Jurkat, Clone E6-1 (cell line): ENCODE measurements at regions not wholly inside any gene's neighbourhood (a gene's known extent, or its start where the extent isn't known, plus 50 kb on each side); places are given as distances from the start of the nearest gene placed in this dataset.

Experiments
- DNase-seq: peaks from one replicate; pipeline ENCODE4 v3.0.0-alpha.2; 2011; ENCODE audit warnings: low read depth, low spot score
- H3K4me3 ChIP-seq: 2 replicates; pipeline ENCODE4 v1.5.1; 2011; ENCODE audit warnings: mild to moderate bottlenecking, low read length, control low read depth, moderate library complexity

DNA sequence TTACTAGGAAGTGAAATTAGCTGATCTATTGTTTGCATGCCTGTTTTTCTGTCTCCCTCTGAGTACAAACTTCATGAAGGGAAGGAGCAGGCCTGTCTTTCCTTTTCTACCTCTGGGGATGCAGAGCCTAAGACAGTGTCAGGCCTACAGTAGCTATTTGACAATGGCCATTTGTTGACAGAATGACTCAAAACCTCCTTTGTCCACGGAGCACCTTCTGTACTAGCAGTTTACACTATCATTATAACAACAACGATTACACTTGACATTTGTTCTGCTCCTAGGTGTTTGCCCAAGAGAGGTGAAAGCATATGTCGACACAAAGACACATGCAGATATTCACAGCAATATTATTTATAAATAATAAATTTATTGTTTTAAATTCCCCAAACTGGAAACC lies 132.3 kb upstream of the IRX3 start:
- DNase-seq: no peak
- H3K4me3 ChIP-seq: no peak overlapping the region

DNA sequence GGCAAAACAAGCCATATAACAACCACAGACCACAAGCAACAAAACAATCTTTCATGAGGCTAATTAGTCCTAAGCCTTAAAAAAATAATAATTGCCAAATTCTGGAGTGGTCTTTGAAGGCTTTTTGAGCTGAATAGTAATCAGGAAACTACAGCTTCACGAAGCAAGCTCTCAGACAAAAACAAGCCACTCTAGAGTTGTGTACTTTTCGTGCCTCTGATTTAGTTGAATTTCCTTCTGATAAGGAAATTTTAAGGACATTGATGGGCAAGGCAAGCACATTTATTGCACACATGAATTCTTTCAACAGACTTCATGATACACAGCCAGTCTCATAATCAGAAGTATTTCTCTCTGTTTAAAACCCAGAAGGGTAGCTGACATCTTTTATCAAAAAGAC lies 130.8 kb upstream of the IRX3 start:
- DNase-seq: no peak

DNA sequence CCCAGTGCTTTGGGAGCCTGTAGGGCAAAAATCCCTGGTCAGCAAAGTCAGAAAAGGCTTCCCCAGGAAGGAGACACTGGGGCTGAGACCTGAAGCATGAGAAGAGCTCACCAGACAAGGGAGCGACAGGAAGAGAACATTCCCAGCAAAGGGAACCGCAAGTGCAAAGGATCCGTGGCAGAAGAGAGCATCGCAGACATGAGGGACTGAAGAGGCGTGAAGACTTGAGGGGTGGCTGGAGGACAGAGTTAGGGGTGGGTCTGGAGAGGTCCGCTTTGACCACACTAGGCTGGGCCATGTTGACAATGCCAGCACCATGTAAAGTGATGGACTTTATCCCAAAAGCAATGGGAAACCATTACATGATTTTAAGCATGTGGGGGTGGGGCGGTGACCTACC lies 128.1 kb upstream of the IRX3 start:
- DNase-seq: no peak
- H3K4me3 ChIP-seq: no peak overlapping the region

More for the DNA sequence above, 130.8 kb upstream of the IRX3 start:
- H3K4me3 ChIP-seq: no peak overlapping the region

DNA sequence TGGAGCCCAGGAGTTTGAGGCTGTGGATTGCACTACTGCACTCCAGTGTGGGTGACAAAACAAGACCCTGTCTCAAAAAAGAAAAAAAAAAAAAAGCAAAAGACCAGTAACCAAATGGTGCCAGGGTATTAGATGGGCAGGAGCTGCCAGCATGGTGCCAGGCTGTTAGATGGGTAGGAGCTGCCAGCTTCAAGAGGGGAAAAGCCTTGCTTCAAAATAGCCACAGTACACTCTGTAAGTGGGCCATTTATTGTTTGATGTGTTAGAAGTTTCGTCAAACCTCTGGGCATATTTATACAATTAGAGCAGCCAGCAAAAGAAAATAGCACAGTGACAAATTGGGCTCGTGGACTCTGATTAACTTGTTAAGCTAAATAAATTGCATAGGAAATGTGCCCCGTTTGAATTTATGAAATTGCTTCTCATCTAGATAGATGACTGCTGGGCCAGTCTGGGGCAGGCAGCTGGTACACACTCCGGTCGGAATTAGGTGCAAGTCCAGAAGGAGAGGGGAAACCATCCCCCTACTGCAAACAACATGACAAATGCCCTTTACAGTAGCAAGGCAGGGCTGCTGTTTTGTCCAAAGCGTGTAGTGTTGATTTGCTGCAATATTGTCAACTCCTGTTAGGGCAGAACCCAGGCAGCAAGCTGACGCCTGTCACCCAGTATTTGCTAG lies 126.3 kb upstream of the IRX3 start:
- DNase-seq: no peak
- no peak overlapping the region for H3K4me3 ChIP-seq

DNA sequence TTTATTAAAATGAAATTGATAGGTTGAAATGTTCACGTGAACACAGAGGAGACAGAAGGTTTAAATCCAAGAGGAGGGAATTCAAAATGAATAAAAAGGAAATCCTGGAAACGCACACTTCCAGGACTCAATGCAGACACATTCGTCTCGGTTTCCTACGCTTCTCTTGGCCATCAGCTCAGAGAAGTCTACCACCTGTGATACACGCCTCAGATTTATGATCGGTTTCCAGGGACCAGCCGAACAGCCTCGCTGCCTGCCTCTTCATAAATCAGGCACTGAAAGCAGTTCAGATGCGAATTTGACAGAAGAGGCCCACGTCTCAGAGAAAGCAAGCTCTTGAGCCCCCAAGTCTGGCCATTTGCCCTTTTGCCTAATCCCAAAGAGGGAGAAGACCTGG lies 125.5 kb upstream of the IRX3 start:
- DNase-seq: no peak

DNA sequence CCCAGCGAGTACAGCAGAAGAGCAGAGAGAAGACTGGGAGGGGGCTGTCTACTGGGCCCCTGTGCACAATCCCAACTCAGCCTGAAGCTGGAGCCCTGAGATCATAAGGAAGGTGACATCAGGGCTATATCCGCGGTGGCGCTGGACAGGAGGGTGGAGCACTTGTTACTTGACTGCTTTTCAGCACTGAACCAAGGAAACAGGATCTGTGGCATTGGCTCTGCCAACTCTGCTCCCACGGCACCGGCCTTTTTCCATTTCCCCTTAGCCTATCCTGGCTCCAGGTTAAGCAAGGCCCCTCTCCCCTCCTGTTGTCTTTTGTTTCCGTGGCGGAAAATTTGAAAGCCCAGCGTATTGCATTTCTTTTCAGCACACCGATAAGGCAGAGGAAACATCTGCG lies 125.0 kb upstream of the IRX3 start:
- no peak for DNase-seq
- H3K4me3 ChIP-seq: no peak overlapping the region

More for the DNA sequence above, 125.5 kb upstream of the IRX3 start:
- no peak overlapping the region for H3K4me3 ChIP-seq

DNA sequence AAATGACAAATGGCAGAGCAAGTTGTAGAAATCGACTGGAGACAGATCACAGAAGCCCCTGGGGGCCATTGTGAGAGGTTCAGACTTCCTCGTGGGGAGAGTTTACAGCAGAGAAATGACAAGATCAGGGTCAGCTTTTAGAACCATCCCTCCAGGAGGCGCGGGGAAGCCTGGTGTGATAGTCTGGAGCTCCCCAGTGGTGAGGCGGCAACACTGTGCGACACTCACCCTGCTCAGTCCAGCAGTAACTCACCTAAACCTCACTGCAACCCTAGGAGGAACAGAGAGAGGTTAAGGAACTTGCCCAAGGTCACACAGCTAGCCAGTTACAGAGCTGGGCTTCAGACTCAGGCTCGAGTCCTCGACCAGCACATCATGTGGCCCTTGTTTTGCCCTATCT lies 123.4 kb upstream of the IRX3 start:
- DNase-seq: no peak
- no peak overlapping the region for H3K4me3 ChIP-seq

DNA sequence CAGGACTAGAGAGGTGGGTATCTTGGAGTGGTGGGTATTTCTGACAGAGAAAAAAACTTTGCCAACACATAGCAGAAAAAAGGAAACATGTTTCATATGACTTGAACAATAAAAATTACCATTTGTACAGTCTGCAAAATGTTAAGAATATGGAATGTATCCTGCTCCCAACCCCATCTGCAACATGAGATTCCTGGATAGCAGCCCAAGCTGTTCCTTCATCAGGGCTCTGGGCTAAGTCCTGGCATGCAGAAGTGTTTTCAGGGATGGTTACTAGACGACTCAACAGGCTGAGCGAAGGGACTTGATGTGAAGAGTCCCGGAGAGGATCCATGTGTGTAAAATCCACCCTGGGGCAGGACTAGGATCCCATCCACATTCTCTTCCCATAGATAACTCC lies 121.0 kb upstream of the IRX3 start:
- no peak overlapping the region for H3K4me3 ChIP-seq
- DNase-seq: no peak

DNA sequence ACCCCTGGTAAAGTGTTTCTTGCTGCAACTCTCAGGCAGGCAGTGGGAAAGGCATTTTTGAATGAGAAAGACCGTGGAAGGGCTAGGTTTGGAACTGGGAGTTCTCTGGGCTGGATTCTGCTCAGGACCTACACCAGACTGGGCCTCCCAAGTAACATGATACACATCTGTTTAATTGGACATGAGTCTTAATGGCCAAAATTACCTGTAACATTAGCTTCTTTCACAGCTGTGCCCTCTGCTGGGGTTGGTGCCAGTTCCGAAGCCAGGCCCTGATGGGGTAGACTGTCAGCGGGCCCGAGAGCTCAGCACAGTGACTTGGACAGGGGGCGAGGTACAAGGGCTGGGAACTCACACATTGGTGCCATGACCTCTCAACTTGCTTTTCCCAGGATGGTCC lies 118.9 kb upstream of the IRX3 start:
- no peak overlapping the region for H3K4me3 ChIP-seq
- no peak for DNase-seq

DNA sequence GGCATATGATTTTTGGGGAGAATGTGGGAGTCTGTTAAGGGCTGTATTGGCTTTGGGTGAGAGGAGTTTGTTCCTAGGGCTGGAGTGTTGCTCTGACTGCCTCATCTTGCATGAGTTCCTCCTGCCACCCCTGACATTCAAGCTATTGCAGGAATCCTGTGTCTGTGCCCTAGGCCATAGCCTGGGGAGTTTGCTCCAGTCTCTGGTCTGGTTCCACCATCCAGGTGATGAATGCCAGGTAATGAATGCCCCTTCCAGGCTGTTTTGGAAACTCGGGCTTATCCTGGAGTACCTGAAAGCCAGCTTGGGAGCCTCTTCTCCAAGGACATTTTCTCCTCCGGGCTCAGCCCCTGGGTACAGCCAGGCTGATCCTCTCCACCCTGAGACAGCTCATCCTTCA lies 117.0 kb upstream of the IRX3 start:
- no peak overlapping the region for H3K4me3 ChIP-seq
- DNase-seq: no peak

DNA sequence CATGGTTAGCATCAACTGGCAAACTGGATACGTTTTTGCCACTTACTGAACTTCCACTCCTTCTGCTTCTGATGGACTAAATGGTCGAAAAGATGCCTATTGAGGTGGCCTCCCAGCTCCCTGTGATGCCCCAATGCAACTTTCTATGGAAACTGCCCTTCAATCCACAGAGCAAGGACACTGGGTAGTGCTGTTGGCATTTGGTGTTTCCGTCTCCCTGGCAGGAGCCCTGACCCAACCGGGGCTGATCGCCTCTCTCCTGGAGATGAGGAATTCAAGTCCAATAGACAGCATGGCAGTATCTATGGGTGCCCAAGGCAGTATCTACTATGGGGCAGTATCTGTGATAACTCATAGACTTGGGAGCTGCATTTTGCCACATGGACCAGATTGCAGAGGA lies 116.3 kb upstream of the IRX3 start:
- H3K4me3 ChIP-seq: no peak overlapping the region
- DNase-seq: no peak

DNA sequence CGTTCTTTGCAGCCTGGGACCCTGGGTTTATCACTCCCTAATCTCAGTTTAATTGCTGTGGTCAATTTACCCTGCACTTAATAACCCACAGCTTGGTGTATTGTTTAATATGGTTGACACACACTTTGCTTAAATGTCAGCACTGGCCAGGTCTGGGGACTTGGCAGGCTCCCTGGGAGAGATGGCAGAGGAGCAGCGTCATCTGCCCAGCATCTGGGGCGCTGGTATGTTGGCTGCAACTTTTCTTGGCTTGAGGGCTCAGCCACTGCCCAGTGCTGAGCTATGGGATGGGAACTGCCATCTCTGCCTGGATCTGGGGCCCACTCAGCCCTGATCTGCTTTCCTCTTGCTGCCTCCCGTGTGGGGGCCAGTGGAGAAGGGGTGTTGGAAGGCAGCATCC lies 115.7 kb upstream of the IRX3 start:
- no peak for DNase-seq
- no peak overlapping the region for H3K4me3 ChIP-seq

DNA sequence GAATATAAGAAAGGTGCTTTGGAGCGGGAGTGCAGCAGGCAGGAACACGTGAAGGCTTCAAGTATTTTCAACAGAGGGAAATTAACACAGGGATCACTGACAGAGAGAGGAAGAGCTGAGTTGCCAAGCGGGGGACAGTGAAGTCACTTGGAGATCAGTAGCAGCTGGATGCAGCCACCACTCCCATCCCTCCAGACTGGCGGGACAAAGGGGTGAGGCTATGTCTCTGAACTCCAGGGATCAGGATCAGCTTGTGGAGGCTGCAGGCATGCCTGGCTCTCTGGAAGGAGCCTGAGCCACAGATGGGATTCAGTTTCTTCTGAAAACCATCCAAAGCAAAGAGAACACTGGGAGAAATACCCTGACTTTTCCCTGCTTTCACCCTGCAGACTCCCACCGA lies 113.7 kb upstream of the IRX3 start:
- no peak overlapping the region for H3K4me3 ChIP-seq
- no peak for DNase-seq

DNA sequence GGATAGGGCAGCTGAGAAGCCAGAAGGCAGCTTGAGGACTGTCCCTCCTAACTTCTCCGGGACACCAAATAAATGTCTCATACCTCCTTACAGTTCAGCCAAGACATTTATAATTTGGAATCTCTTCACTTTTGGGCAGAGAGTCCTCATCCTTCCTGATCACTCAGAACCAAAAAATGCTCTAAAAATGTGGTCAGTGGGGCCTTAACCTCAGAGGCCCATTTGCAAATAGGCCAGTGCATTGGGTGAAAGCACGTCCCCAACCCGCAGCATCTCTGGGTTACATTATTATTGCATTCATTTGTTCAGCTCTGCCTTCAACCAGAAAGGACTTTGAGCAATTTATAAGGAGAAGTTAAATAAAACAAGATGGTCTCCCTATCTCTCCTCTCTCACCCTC lies 112.4 kb upstream of the IRX3 start:
- H3K4me3 ChIP-seq: no peak overlapping the region
- no peak for DNase-seq

DNA sequence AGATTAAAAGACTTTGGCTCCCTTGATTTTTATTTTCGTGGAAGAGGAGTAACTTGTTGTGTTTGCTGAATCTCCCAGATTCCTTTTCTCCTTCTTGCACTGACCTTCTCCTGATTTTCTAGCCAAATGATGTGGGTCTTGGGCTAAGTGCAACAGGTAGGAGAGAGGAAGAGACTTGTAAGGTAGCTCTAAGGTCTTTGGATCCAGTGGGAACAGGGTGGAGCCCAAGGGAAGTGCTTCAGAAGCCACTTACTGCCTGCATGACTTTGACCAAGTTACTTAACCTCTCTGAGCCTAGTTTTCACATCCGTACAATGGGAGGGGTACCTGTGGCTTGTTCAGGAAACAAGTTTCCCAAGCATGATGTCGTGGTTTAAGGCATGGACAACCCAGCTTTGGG lies 111.3 kb upstream of the IRX3 start:
- no peak overlapping the region for H3K4me3 ChIP-seq
- no peak for DNase-seq

DNA sequence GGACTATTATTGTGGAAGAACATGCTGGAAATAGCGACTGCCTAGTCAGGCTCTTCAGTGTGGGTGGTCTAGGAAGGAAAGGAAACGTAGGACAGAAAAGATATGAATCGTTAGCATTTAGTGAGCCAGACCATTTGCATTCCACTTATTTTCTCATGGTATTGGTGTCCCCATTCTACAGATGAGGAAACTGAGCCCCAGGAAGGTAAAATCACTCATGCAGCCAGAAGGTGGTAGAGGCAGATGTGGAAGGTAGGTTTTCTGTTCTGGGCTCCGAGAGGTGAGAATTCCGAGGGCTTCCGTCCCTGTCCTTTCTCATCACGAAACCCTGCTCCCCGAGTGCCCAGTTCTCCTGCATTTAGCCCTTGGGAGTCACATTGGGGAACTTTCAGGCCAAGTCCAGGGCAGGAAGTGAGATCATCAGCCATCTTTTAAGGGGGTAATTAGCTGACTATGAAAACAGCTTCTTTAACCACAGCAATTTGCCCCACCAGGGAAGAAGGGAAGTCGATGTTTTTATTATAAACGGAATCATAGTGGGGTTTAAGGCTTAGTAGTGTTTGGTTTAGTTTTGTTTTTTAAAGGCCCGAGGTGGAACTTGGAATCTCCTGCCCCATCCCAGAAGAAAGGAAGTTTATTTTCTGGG lies 110.7 kb upstream of the IRX3 start:
- no peak overlapping the region for H3K4me3 ChIP-seq
- no peak for DNase-seq

DNA sequence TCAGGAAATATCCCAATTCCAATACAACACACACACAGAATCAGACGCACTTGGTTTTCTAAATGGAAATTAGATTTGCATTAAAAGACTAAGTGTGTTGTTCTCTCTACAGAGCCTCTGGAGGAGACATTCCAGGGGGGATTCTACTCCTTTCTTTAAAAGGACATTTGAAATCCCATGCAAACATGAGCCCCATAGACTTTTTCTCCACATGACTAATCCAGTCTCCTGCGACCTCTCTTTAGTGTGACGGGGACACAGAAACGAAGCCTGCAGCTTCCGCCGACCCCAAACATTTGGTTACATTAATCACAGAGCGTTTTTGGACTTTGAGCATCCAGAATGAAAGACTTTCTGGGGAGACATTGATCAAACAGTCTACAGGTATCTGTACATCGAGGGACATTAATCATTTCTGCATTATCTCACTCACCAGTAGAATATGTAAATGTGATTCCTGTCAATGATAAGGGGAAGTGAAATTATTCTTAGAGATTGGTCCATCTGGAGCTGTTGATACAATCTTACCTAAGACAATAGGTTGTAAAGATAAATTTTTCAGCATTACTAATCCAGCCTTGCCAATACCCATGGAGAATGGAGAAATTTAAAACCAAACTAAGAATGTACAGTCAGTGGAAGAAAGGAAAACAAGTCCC lies 103.4 kb upstream of the IRX3 start:
- no peak for DNase-seq
- H3K4me3 ChIP-seq: no peak overlapping the region

DNA sequence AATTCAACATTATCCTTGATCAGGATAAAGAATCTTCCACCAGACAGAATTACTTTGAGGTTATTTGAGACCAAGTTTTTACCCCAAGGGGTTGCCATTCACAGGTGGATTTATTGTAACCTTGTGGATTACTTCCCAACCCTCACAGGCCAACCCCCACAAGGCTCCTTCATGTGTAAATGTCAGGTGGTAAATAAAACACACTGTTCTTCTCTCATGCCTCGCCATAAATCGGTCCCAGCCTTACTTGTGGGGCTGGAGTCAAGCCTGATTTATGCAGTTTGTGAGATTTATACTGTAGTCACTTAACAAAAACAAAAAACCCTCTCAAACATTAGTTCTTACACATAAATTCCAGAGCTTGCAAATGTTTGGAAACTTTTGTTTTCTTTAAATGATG lies 98.6 kb upstream of the IRX3 start:
- DNase-seq: no peak
- no peak overlapping the region for H3K4me3 ChIP-seq

DNA sequence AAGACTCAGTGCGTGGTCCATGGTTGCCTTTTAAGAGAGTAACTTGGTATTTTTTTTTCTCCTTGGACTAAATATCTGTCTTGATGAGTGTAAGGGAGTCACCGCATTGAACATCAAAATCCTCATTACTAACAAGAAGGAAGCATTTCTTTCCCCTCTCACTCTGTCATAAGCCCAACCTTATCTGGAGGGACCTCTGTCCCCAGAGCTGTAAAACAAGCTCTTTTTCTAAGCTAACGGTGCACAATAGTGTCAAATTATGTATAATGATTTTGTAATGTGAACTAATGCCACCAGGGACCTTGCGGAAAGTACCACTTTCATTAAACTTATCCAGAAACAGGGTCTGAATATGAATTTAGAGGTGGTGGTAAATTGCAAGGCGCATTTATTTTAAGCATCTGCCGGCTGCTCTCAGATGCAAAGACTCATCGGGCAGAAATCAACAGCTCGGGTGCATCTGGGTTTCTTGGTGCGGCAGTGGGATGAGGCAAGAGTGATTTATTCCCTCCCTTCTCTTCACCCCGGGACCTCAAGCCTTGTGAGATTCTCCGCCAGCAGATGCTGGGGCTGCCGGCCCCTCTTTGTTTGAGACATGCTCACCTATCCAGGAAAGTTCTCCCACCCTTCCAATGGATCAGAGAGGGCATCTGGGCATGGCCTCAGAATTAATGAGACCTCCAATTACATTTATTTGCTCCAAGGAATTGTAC lies 95.2 kb upstream of the IRX3 start:
- no peak for DNase-seq
- no peak overlapping the region for H3K4me3 ChIP-seq

DNA sequence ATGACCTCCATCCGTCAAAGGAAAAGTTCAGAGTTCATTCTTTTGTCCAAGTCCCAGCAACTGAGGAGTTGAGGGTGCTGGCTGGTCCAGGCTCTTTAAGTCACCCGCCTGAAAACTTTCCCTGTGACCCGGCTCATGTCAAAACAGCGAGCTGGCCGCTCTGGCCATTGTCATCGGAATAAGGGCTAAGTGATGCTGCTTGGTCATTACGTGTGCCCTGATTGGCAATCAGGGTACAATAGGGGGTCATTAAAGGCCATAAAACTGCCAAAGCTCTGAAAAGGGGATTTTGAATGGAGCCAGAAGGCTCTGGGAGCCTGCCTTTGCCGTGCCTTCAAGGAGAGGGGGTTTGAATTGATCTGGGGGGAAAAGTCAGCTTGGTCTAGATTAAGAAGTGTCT lies 88.5 kb upstream of the IRX3 start:
- no peak for DNase-seq
- H3K4me3 ChIP-seq: no peak overlapping the region
